ENCODE measurements at regions not wholly inside any gene's neighbourhood (a gene's known extent, or its start where the extent isn't known, plus 50 kb on each side); places are given as distances from the start of the nearest gene placed in this dataset.

- no peak overlapping the region for H3K27ac ChIP-seq
- TF ChIP-seq ZFX (IDR thresholded peaks at IDR 0.05) (no peak), CTCF (conservative IDR thresholded peaks at IDR 0.05) (no peak)
Measured at GRCh38 chr13:83499286-83499685, 383.0 kb downstream of the SLITRK1 start.

- no peak overlapping the region for H3K27ac ChIP-seq
- no peak for TF ChIP-seq ZFX (IDR thresholded peaks at IDR 0.05)
- no peak for TF ChIP-seq CTCF (conservative IDR thresholded peaks at IDR 0.05)
Measured at GRCh38 chr13:83498481-83499190, 383.6 kb downstream of the SLITRK1 start.

- TF ChIP-seq ZFX (IDR thresholded peaks at IDR 0.05) (no peak), CTCF (conservative IDR thresholded peaks at IDR 0.05) (no peak)
- no peak overlapping the region for H3K27ac ChIP-seq
Measured at GRCh38 chr13:83498045-83498444, 384.2 kb downstream of the SLITRK1 start.

- no peak overlapping the region for H3K27ac ChIP-seq
- no peak for TF ChIP-seq ZFX (IDR thresholded peaks at IDR 0.05)
- no peak for TF ChIP-seq CTCF (conservative IDR thresholded peaks at IDR 0.05)
Measured at GRCh38 chr13:83496501-83496900, 385.8 kb downstream of the SLITRK1 start.

- TF ChIP-seq ZFX (IDR thresholded peaks at IDR 0.05): no peak
- TF ChIP-seq CTCF (conservative IDR thresholded peaks at IDR 0.05): no peak
- no peak overlapping the region for H3K27ac ChIP-seq
Measured at GRCh38 chr13:83485101-83485500, 397.2 kb downstream of the SLITRK1 start.

GRCh38 chr13:83471011-83471410 lies 411.3 kb downstream of the SLITRK1 start:
- TF ChIP-seq CTCF (conservative IDR thresholded peaks at IDR 0.05) (no peak), ZFX (IDR thresholded peaks at IDR 0.05) (no peak)
- H3K27ac ChIP-seq: no peak overlapping the region

GRCh38 chr13:83470133-83470797 lies 412.0 kb downstream of the SLITRK1 start:
- TF ChIP-seq CTCF (conservative IDR thresholded peaks at IDR 0.05): no peak
- H3K27ac ChIP-seq: no peak overlapping the region
